DND-41 (cell line): ENCODE measurements at regions not wholly inside any gene's neighbourhood (a gene's known extent, or its start where the extent isn't known, plus 50 kb on each side); places are given as distances from the start of the nearest gene placed in this dataset.

ENCODE experiments used
- ATAC-seq: fragments of 200-7000 bp; cut with Tn5 transposase; 3 replicates; pipeline ENCODE4 v1.9.1; 2021; ENCODE audit warnings: low read depth; ENCODE audit not compliant: insufficient read depth
- DNase-seq: peaks from one replicate; pipeline ENCODE4 v3.0.0-alpha.2; 2020
- H2AFZ ChIP-seq: 2 replicates; pipeline ENCODE4 v1.6.0; 2012; ENCODE audit warnings: low read depth, low read length
- H3K27ac ChIP-seq: 2 replicates; pipeline ENCODE4 v1.5.1; 2012; ENCODE audit warnings: low read length, inconsistent platforms
- H3K27me3 ChIP-seq: fragments of 200-600 bp; sonication (generic); 2 replicates; pipeline ENCODE4 v1.6.0; 2012; ENCODE audit warnings: low read length, mild to moderate bottlenecking, inconsistent platforms; ENCODE audit not compliant: insufficient read depth, poor library complexity
- H3K36me3 ChIP-seq: 2 replicates; pipeline ENCODE4 v1.5.1; 2012; ENCODE audit warnings: low read length, inconsistent platforms; ENCODE audit not compliant: insufficient read depth
- H3K4me1 ChIP-seq: 2 replicates; pipeline ENCODE4 v1.5.1; 2012; ENCODE audit warnings: mild to moderate bottlenecking, low read length; ENCODE audit not compliant: insufficient read depth
- H3K4me2 ChIP-seq: 2 replicates; pipeline ENCODE4 v1.6.0; 2012; ENCODE audit warnings: mild to moderate bottlenecking, moderate library complexity, low read length, inconsistent platforms; ENCODE audit not compliant: insufficient read depth
- H3K4me3 ChIP-seq, 2 experiments: fragments of 200-600 bp in 1 of 2; shearing (Covaris generic) in 1 of 2; 2 replicates each; pipeline ENCODE4 v1.5.1; 2012 to 2016; ENCODE audit warnings: inconsistent platforms in 2 of 2, low read length in 2 of 2, mild to moderate bottlenecking in 2 of 2, low read depth in 1 of 2, moderate library complexity in 1 of 2
- H3K79me2 ChIP-seq: 2 replicates; pipeline ENCODE4 v1.6.0; 2012; ENCODE audit warnings: low read length, inconsistent platforms; ENCODE audit not compliant: insufficient read depth
- H3K9ac ChIP-seq: 2 replicates; pipeline ENCODE4 v1.6.0; 2012; ENCODE audit warnings: low read depth, mild to moderate bottlenecking, inconsistent platforms, low read length, moderate library complexity
- H3K9me3 ChIP-seq: 2 replicates; pipeline ENCODE4 v1.5.1; 2012; ENCODE audit warnings: low read length, moderate library complexity, mild to moderate bottlenecking, inconsistent platforms; ENCODE audit not compliant: insufficient read depth, severe bottlenecking
- H4K20me1 ChIP-seq: 2 replicates; pipeline ENCODE4 v1.6.0; 2012; ENCODE audit warnings: low read length; ENCODE audit not compliant: insufficient read depth
- EZH2 ChIP-seq: IDR thresholded peaks from 3 replicates; pipeline ENCODE4 v1.6.1; 2012; ENCODE audit warnings: borderline replicate concordance, low read depth, mild to moderate bottlenecking, moderate library complexity, low read length, inconsistent platforms; ENCODE audit not compliant: severe bottlenecking
- TF ChIP-seq, protein P1 (sequence below): IDR thresholded peaks from 2 replicates; pipeline ENCODE4 v1.5.1; 2012; ENCODE audit warnings: borderline replicate concordance, low read length, moderate library complexity, mild to moderate bottlenecking; ENCODE audit not compliant: poor library complexity, severe bottlenecking; ENCODE audit errors: extremely low read depth

DNA sequence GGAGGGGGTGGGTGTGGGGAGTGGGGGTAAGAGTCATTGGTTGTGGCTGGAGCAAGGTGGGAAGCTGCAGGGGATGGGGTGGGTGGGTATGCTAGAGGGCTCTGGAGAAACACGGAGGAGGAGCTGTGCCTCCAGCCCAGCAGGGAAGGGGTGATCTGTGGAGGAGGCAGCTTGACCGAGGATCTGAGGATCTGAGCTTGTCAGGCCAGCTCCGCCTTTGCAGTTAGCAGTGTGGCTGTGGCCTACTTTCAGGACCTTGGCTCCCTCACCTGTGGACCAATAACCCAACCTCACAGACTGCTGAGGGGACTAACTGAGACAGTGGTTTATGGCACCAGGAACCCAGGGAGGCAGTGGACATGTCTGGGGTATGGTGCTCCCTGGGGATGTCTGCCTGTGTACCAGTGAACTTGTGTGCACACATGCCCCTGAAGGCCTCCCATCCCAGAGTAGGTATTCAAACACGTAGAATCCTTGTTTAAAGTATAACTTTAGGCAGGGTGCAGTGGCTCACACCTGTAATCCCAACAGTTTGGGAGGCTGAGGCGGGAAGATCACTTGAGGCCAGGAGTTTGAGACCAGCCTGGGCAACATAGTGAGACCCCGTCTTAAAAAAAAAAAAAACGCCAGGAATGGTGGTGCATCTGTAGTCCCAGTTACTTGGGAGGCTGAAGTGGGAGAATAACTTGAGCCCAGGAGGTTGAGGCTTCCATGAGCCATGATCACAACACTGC lies 52.5 kb upstream of the LINGO1 start:
- DNase-seq (no peak), ATAC-seq (no peak)
- Histone ChIP-seq H3K9me3 (no peaks in the 10 kb centered on the region), H2AFZ (no peak overlapping the region), H4K20me1 (no peaks in the 10 kb centered on the region), H3K9ac (no peak overlapping the region), H3K4me3 (no peak overlapping the region), H3K4me1 (no peaks in the 10 kb centered on the region), H3K36me3 (no peaks in the 10 kb centered on the region), H3K79me2 (no peaks in the 10 kb centered on the region), H3K4me2 (no peak overlapping the region), H3K27me3 (peaks cover 6% of the 10 kb centered on the region), H3K27ac (no peak overlapping the region)
- TF ChIP-seq, protein P1, sequence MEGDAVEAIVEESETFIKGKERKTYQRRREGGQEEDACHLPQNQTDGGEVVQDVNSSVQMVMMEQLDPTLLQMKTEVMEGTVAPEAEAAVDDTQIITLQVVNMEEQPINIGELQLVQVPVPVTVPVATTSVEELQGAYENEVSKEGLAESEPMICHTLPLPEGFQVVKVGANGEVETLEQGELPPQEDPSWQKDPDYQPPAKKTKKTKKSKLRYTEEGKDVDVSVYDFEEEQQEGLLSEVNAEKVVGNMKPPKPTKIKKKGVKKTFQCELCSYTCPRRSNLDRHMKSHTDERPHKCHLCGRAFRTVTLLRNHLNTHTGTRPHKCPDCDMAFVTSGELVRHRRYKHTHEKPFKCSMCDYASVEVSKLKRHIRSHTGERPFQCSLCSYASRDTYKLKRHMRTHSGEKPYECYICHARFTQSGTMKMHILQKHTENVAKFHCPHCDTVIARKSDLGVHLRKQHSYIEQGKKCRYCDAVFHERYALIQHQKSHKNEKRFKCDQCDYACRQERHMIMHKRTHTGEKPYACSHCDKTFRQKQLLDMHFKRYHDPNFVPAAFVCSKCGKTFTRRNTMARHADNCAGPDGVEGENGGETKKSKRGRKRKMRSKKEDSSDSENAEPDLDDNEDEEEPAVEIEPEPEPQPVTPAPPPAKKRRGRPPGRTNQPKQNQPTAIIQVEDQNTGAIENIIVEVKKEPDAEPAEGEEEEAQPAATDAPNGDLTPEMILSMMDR, result no peak
- TF ChIP-seq EZH2, result no peak

DNA sequence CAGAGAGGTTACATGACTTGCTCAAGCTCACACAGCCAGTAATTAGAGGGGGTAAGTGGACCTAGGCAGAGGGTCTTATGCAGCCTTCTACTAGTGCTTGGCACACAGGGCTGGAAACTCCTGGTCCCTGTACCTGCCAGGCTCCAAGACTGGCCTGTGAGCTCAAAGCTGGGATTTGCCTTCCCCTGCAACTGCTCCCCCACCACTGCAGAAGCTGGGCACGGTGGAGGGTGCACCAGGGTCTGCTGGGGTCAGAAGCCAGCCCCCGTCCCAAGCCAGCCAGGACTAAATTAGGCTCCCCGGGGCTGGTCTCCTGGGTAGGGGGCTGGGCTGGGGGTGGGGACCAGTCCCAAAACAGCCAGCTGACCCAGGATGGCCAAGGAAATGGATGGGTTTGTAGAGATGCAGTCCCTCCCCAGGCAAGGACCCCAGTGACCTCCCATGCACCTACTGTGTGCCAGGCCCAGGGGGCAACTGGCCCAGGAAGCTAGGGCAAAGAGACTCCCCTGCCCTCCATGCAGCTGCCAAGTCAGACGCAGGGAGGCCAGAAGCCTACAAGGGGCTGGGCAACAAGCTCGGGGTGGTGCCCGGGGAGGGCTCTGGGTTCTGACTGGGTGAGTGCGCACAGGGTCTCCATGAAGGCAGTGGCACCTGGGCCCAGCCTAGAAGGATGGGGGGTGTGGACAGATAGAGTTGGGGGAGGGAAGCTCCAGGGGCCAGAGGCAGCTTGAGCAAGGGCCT lies 51.8 kb upstream of the LINGO1 start:
- H4K20me1 ChIP-seq, result no peaks in the 10 kb centered on the region
- H3K9me3 ChIP-seq, result no peaks in the 10 kb centered on the region
- H3K27me3 ChIP-seq, result peaks cover 6% of the 10 kb centered on the region
- no peak for TF ChIP-seq EZH2
- no peaks in the 10 kb centered on the region for H3K4me1 ChIP-seq
- no peaks in the 10 kb centered on the region for H3K79me2 ChIP-seq
- no peak overlapping the region for H3K9ac ChIP-seq
- H3K36me3 ChIP-seq, result no peaks in the 10 kb centered on the region
- DNase-seq (no peak), ATAC-seq (no peak)
- H2AFZ ChIP-seq, result no peak overlapping the region
- no peak overlapping the region for H3K4me3 ChIP-seq
- H3K4me2 ChIP-seq, result no peak overlapping the region
- H3K27ac ChIP-seq, result no peak overlapping the region

- Histone ChIP-seq H4K20me1 (no peaks in the 10 kb centered on the region), H3K36me3 (no peaks in the 10 kb centered on the region), H3K27me3 (peaks cover 3% of the 10 kb centered on the region), H3K27ac (no peak overlapping the region), H3K9me3 (no peaks in the 10 kb centered on the region), H3K9ac (no peak overlapping the region), H3K4me1 (no peaks in the 10 kb centered on the region), H2AFZ (no peak overlapping the region), H3K4me3 (no peak overlapping the region), H3K79me2 (no peaks in the 10 kb centered on the region), H3K4me2 (no peak overlapping the region)
- ATAC-seq (no peak), DNase-seq (no peak)
- TF ChIP-seq, protein P1, result no peak
- no peak for TF ChIP-seq EZH2
Observed at GRCh38 chr15:77682564-77682963, 49.9 kb upstream of the LINGO1 start.
